ENCODE measurements at regions not wholly inside any gene's neighbourhood (a gene's known extent, or its start where the extent isn't known, plus 50 kb on each side); places are given as distances from the start of the nearest gene placed in this dataset.
"Not testable (repeated sequence)": the region's sequence is repeated elsewhere in the genome, so short reads cannot be mapped to it uniquely, and the experiment has no call there.

DNA sequence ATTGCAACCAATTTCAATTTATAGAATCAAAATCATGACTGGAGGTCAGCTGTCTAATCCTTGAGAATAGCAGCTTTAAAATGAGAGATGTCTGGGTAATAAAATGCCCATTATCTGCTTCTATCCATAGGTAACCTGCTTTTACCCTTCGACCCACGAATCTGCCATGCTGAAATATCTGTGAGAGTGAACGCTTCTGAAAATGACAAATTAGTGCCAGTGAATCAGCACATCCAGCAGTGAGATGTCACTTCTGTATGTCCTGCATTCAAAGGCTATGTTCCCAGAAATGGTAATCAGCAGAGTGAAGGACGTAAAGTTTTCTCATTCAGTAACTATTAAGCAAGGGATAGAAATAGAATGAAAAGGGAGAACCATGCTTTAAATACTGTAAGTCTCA, 532.4 kb upstream of the ITGA1 start:
- DNase-seq = no peak

DNA sequence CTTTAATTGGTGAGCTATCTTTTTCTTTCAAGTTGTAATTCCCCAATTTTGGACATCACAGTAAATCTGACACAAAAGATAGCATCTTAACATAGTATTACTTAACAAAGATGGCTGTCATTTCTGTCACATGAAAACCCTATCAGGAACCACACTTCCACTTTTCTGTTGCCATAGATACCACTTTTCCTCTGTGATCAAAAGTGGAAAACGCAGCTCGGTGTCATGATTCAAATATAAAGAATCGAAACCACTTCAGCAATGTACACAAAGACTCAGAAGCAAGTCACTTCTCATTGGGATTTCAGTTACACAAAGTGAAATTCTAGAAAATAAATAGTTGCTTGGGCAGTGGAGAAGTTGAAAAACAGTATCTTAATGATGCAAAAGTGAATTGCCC, 524.9 kb upstream of the ITGA1 start:
- no peak for DNase-seq

DNA sequence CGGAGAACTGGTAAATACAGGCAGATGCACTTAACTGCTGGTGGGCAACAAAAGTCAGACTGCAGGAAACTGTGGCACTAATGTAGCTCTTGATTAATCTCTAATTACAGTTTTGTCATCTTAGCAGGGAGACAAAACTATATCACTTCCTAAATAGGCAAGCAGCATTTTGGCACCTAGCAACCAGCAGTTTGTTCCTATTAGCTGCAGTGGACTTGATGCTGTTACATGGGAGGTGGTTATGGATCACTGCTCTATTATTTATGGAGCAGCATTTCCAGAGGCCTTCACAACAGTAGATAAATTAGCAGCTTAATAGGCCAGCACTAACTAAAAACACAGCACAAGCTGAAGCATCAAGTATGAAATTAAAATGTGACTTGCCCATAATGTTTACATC, 518.3 kb upstream of the ITGA1 start:
- no peak for DNase-seq

DNA sequence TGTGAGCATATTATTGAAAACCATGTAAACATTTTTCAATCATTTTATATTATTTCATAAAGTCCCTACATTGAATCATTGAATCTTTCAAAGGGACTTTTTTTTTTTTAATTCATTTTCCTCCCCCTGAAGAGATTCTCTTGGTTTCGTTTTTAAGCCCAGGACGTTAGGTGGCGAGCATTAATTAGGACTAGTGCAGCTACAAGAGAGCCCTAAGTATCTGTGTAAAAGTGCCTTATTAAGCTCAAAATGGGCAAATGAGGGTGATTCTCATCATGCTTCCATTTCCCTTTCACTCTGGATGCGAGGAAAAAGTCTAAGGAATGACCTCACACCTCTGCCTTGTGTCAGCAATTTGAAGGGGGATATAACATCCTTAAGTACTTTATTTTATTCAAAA, 517.9 kb upstream of the ITGA1 start:
- no peak for DNase-seq

DNA sequence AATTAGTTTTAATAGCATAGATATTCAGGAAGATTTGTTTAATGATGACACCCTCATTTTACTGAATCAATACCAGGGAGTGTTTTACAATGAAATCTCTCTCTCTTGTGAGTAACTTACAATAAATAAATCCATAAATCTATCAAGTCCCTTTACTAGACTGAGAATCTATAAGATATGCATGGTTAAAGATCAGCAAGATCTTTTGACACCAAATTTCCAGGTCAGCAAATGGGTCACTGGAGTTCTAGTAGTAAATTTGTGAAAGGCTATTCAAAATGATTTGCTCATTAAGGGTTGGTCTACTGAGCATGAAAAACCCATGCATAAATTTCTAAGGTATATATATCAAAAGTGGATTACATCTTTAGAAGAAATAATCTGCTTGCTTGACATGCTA, 512.1 kb upstream of the ITGA1 start:
- no peak for DNase-seq

DNA sequence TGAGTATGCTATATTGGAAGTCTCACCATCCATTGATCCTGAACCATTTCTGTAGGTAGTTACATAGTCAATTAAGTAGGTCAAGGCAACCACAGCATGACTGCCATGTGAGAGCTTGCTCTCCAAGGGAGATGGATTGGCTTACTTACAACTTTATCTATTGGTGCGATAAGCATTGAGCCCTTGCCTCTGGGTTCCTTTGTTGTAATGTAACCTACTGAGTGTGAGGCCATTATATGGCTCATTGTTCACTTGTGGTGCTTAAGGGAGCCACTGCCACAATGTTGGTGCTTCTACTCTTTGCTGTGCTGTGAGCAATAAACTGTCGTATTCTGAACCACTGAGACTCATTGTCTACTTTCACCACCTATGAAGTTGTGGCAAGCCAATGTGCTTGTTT, 510.6 kb upstream of the ITGA1 start:
- DNase-seq = no peak

DNA sequence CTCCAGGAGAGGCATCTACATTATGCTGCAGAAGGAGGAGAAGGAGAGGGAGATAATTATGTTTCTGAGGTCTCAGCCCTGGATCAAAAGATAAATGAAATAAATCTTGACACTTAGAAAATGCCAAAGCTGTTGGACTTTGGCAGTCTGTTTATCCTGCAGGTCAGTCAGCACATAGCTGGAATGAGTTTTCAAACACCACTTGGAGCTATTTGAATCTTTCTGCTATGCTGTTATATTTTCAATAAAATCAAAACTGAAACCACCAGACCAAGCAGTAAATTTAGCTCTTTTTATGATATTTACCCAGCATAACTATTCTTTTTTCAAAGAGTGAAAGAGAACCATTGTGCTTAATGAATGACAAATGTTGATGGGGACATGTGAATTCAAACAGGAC, 505.1 kb upstream of the ITGA1 start:
- no peak for DNase-seq

DNA sequence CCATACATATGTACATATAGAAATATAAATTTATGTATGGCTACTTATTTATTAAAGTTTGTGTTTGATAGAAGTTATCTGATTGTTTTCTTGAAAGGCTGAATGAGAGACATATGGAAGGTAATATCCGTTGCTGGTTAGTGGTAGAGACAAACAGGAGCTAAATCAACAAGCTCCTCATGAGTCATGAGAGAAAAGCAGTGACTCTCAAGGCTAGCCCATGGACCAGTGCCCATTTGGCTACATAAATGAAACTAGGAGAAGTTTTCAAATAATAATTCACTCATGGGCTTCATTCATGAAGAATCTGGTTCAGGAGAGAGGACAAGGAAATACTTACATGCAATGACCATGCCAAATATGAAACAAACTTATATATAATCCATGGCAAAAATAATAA, 504.5 kb upstream of the ITGA1 start:
- no peak for DNase-seq

DNA sequence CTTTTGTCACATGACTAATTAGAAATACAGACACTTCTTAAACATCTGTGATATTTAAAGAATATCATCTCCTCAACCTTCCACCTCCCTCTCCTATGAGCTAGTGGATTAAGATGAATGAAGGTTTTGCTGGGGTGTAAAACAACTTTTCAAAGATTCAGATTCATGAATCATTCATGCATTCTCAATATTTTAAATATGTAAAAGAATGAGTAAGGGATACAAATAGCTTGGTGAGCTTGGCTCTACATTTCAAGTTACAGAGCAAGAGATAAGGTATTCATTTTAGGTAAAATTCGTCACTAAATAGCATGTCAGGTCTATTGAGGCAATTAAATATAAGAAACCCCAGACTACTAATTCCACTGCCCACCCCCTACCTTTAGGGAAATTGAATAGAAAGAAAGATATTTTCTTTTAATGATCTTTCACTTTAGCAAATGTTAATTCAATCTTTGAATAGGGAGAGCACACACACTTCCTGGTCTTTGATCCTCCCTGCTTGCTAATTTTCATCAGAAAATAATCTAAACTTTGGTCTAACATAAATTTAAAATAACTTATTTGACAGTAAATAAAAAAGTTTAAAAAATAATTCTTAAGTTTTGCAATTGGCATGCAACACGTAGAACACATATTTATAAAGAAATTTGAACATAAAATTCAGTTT, 486.9 kb upstream of the ITGA1 start:
- DNase-seq = no peak

DNA sequence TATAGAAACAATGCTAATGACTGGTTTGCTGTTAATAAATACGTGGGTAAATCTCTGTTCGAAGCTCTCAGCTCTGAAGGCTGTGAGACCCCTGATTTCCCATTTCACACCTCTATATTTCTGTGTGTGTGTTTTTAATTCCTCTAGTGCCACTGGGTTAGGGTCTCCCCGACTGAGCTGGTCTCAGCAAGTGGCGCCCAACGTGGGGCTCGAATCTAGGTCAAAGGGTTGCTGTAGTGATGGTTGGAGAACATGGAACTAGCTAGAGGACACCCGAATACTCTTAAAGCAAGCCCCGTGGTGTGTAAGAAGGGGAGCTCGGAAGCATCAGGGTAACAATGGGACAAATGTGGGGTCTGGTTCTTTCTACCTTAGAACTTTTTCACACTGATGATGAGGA, 482.9 kb upstream of the ITGA1 start:
- not testable (repeated sequence) for DNase-seq

DNA sequence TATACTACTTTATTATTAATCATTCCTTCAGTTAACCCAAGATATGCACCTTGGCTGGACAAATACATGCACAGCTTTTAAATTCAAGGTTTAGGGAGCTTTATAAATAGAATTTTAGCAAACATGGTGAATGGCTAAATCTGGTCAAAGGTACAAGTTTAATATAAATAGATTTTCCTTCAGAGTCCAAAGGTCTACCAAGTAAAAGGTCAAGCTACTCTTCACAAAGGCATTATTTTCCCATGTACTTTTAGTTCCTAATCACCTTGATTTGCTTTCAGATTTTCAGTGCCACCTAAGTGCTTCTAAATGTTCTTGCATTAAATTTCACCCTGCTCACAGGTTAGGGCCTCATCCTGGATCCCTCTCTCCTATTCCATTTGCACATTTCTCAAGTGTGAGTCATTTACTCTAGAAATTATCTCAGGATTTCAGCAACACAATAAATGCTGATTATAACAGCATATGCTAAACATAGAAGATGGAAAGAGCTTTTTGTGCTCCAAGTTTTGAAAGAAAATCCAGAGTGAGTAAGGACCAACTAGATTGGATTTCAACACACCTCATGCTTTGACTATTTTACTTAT, 459.4 kb upstream of the ITGA1 start:
- no peak for DNase-seq

DNA sequence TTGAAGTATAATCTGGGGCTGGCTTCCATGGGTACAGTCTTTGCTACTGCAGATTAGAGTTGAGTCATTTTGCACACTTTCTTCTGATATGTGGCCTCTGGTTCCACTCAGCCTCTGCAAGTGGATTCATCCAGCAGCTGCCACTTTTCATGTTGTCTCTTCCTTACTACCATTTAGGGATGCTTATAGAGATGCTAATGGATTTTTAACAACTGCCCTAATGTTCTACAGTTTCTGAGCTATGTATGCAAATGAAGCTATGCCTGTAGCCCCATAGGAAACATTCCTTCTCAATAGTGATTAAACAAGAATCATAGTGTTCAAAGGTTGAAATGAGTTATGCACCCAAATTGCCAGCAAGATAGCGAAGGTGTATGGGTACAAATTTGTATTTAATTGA, 456.0 kb upstream of the ITGA1 start:
- DNase-seq = no peak

DNA sequence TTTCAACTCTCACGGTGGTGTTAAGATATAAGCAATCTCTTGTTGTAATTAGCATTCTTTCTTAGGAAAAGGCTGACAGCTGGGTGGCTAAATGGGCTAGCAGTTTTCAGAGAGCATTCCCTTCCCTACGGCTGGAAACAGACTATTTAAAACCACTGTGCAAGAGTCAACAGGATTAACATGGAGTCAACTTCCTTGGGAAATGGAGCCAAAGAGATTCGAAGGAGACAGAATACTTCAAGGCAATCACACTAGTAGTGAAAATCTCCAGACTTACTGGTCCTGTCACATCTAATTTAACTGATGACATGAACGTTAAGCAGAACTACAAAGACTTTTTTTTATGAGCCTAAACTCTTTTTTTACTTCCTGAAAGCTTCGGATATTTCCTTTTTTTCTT, 453.3 kb upstream of the ITGA1 start:
- DNase-seq = no peak

DNA sequence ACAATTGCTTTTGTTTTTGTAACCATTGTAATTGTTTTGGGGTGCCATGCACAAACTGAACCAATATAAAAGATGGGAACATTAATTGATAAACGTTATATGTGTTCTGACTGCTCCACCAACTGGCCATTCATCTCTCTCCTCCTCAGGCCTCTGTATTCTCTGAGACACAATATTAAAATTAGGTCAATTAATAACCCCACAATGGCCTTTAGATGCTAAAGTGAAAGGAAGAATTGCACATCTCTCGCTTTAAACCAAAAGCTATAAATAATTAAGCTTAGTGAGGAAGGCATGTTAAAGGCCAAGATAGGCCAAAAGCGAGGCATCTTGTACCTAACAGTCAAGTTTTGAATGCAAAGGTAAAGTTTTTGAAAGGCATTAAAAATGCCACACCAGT, 448.4 kb upstream of the ITGA1 start:
- no peak for DNase-seq

DNA sequence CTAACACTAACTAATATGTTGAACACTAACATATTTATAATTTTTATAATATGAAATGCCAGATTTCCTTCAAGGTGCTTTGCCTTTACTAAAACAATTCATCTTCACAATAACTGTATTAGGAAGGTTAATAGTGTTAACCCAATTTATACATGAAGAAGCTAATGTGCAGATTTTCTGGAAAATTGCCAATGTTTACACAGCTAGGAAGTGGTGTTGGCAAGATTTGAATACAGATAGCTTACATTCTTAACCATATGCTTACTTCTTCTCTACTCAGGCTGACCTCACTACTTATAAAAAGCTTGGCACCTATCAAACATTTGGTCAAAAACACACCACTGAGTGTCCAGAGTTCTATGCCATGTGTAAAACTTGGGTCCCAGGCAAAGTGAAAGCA, 445.4 kb upstream of the ITGA1 start:
- no peak for DNase-seq

DNA sequence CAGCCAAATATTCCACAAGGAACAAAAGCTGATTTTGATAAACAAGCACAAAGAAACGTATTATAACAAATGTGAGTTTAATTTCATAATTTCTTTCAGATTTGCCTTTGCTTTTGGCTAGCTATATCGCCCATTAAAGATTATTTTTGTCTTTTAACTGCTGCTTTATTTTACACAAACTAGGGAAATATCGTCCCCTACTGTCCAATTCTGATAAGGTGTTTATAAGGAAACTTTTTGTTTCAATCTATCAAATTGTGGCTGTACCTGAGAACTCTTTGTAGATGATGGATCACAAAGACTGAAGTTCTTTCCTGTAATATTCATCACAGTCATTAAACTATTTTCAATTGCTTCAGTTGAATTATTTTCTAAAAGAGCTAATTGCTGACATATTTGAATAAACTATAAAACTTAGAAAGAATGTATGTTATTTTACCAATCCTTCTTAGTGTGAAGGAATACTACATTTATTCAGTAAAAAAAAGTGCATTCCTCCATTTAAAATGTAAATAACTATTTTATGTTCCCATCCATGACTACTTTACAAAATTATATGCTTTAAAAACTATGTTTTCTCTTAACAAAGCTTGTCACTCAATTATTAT, 431.3 kb upstream of the ITGA1 start:
- DNase-seq = no peak

DNA sequence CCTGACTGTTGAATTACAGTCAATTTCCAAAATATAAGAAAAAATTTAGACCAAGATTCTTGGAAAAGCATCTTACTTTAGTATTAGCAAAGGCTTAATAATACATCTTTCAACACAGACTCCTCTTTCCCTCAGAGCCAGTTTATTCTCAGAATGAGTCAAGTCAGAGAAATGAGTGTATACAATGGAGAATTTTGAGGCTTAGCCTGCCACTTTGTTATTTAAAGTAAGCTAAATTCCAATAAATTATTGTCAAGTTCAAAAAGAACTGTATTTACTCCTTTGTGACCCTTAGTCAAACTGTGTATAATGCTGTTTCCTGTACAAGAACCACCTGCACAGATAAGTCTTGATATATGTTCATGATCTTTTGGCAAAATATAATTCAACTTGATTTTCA, 428.5 kb upstream of the ITGA1 start:
- DNase-seq = no peak

DNA sequence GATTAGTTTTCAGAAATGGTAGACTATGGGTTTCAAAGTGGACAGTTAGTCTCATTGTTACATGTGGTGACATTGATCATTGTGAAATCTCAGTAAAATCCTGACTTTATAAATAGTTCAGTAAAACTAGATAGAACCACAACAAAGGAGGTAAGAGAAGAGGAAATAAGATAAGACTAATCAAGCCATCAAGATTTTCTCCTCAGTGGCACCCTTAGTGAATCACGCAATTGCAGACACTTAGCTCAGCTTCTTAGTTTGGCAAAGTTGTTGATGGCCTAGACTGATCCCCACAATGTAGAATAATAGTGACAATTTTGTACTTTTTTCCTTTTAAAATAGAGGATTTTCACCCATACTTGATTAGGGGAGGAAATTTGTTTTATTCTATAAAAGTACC, 426.7 kb upstream of the ITGA1 start:
- no peak for DNase-seq

DNA sequence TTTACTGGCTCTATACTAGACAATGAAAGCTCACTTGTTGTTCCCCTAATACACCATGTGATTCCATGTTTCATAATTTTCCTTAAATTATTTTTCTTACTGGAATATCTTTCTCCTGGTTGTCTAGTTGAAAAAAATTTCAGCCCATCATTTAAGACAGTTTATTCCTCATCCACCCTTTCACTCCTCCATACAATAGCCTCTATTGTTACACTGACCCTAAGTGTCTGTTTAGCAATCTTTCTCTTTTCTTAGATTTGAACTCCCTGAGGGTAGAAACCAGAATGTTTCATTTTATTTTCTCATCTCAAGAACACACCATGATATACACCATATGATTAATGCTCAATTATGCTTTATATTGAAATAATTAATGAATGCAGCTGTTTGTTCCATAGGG, 413.4 kb upstream of the ITGA1 start:
- no peak for DNase-seq

DNA sequence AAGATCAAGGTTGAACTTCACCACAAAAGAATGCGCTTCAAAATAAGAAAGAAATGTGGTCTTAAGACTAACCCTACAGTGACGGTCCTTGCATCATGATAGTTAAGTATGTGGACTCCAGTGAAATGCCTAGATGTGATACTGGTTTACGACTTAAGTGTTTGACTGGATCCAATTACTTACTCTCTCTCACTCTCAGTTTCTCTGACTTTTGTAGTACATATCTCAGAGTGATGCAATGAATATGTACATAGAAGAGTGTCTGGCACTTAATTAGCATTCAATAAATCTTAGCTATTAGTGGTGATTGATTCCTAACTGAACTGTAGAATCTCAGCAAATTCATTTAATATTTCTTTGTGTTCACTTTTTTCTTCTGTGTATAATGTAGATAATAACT, 411.7 kb upstream of the ITGA1 start:
- DNase-seq = no peak

DNA sequence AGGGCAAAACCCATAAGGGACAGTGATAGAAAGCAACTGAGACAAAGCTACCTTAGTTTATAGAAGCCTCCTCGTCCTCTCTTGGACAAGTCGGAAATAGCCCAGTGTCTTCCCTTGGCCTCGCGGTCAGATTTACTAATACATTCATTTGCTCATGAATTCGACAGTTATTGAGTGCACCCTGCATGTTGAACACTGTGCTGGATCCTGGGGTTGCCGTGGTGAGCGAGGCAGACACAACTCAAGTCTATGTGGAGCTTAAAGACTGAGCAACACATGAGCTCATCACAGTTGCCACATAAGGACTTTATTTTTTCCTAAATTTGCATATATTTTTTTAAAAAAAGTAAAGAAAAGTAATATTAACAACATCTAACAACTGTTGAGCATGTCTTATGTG, 411.1 kb upstream of the ITGA1 start:
- DNase-seq = no peak

DNA sequence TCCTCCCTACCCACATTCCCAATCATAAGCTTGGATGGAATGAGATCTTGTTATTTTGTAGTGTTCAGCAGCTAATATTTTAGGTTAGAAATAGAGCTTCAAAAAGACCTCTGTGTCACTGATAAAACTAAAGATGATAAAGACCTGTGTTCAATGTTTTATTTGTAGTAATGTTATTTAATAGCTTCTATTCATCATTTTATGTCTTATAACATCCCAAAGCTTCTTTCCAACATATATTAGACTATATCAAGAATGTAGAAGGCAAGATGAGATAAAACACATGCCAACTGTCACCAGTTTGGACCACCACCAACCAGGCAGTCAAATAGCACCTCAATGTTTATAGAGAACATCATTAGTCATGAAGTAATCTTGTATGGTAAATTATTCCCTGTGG, 409.5 kb upstream of the ITGA1 start:
- no peak for DNase-seq

DNA sequence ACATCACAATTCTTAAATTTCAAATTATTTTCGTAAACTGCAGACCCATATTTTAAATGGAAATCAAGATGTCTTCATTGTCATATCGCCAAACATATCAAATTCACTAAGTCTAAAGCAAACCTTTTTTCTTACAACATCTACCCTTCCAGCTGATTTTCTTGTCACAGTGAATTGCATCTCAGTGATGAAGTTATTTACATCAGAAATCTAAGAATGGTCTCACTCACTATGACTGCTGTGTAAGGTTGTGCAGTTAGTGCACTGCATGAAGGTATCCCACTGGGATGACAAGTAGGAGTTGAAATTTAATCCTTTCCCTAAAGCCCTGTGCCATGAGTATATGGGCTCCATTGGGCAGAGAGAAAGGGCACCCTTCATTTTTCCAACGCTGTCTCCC, 399.4 kb upstream of the ITGA1 start:
- DNase-seq = no peak

DNA sequence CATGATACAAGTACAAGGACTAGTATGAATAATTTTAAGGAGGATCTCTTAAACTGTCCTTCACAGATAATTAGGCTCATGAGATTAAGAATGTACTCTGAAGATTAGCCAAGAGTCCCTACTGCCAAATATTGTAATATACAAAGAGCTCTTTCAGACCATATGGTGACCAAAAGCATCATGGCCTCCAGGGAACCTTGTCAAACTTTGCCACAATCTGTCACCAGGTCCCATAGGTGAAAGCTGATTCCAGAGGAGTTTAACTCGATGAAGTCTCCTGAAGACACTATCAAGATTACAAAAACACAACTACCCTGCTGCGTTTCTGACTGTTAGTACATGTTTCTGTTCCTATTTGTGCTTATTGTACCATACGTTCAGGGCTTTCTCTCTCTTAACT, 395.4 kb upstream of the ITGA1 start:
- DNase-seq = no peak

DNA sequence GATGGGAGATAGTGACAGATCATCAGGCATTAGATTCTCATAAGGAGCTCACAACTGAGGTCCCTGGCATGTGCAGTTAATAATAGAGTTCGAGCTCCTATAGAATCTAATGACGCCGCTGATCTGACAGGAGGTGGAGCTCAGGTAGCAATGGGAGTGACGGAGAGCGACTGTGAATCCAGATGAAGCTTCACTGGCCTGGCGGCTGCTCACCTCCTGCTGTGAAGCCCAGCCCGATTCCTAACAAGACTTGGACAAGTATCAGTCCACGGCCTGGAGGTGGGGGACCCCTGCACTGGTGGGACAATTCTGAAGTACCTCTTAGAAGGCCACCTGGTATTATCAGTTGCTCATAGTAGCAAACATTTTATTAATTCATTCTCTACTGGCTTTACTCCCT, 377.9 kb upstream of the ITGA1 start:
- DNase-seq = no peak
